ENCODE measurements at regions not wholly inside any gene's neighbourhood (a gene's known extent, or its start where the extent isn't known, plus 50 kb on each side); places are given as distances from the start of the nearest gene placed in this dataset.

DNA sequence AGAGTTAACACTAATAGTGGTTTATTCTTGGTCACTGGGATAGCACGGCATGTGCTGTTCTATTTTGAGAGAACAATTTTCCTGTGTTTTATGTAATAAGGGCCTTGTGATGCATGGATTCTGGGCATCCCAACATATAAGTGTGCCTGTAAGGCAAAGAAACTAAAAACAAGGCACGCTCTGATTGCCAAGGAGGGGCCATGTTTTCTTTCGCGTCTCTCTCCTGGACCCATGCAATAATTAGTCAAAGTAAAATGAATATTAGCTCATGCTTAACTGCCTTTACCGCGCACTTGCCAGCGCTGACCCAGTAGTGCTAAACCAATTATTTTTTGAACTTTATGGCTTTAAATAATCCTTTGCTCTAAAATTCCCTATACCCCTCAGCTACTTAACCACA lies 140.9 kb downstream of the PSAT1 start:
- H3K4me3 Mint-ChIP-seq = no peak overlapping the region
- Histone ChIP-seq H3K4me3 (replicated peaks in 1 of 3; ENCODE audit: low read depth in 2 of 3, low read length in 3 of 3) (no peak overlapping the region), H4K20me1 (ENCODE audit: insufficient read depth, low read length) (no peaks in the 10 kb centered on the region), H3K79me2 (ENCODE audit: insufficient read depth, low read length) (no peaks in the 10 kb centered on the region), H3K9me3 (replicated peaks in 1 of 2; ENCODE audit: control insufficient read depth in 1 of 2, insufficient read depth in 1 of 2, low read length in 2 of 2) (no peaks in the 10 kb centered on the region), H3K4me2 (replicated peaks; ENCODE audit: extremely low read depth, low read length, poor library complexity, severe bottlenecking) (no peak overlapping the region), H3K4me1 (ENCODE audit: control insufficient read depth in 1 of 2, insufficient read depth in 2 of 2, low read length in 2 of 2) (no peaks in the 10 kb centered on the region), H2AFZ (ENCODE audit: insufficient read depth, low read depth, low read length, poor library complexity, severe bottlenecking) (no peak overlapping the region), H3K27me3 (ENCODE audit: control insufficient read depth in 2 of 2, insufficient read depth in 2 of 2, low read length in 2 of 2) (no peaks in the 10 kb centered on the region), H3K9ac (ENCODE audit: insufficient read depth, low read length, poor library complexity, severe bottlenecking) (no peak overlapping the region), H3K27ac (ENCODE audit: low read depth in 1 of 2, low read length in 2 of 2) (no peak overlapping the region), H3K36me3 (replicated peaks in 1 of 2; ENCODE audit: control insufficient read depth in 1 of 2, insufficient read depth in 2 of 2, low read length in 2 of 2) (no peaks in the 10 kb centered on the region)
- no peaks in the 10 kb centered on the region for H3K36me3 Mint-ChIP-seq
- intact Hi-C loops (cut with micrococcal nuclease) = no loop called here
- H3K4me1 Mint-ChIP-seq = peaks cover 9% of the 10 kb centered on the region
- H3K27me3 Mint-ChIP-seq (ENCODE audit: low read depth in 3 of 3) = peaks cover 3 to 12% (median 5%) of the 10 kb centered on the region in 3 donors
- no peak for DNase-seq
- no peaks in the 10 kb centered on the region for H3K9me3 Mint-ChIP-seq
- 80% methylated on average over 4 of the region's 7 CpGs for WGBS (ENCODE audit: insufficient coverage)
- H3K27ac Mint-ChIP-seq = no peak overlapping the region
- TF ChIP-seq, protein P1, sequence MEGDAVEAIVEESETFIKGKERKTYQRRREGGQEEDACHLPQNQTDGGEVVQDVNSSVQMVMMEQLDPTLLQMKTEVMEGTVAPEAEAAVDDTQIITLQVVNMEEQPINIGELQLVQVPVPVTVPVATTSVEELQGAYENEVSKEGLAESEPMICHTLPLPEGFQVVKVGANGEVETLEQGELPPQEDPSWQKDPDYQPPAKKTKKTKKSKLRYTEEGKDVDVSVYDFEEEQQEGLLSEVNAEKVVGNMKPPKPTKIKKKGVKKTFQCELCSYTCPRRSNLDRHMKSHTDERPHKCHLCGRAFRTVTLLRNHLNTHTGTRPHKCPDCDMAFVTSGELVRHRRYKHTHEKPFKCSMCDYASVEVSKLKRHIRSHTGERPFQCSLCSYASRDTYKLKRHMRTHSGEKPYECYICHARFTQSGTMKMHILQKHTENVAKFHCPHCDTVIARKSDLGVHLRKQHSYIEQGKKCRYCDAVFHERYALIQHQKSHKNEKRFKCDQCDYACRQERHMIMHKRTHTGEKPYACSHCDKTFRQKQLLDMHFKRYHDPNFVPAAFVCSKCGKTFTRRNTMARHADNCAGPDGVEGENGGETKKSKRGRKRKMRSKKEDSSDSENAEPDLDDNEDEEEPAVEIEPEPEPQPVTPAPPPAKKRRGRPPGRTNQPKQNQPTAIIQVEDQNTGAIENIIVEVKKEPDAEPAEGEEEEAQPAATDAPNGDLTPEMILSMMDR (IDR thresholded peaks at IDR 0.05) = no peak

DNA sequence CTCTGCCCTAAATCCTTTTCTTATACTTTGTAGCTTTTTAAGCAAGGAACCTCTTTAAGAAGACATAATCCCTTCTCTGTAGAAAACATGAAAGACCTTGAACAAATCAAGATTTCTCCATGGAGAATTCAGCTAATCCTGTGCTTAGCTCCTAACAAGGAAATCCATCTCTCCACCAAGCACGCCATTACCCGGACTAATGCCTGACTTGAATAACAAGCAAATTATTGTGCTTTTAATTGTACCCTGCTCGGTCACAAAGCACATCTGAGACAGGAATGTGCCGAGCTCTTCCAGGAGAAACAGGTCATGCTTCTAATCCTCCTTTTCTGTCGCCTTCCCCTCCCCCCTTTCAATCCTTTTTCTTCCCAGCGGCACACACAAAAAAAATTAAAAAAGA lies 141.3 kb downstream of the PSAT1 start:
- intact Hi-C loops (cut with micrococcal nuclease) = no loop called here

More for the DNA sequence above, 141.3 kb downstream of the PSAT1 start:
- Mint-ChIP-seq H3K4me3 (no peak overlapping the region), H3K36me3 (no peaks in the 10 kb centered on the region), H3K9me3 (no peaks in the 10 kb centered on the region), H3K4me1 (peaks cover 9% of the 10 kb centered on the region), H3K27ac (no peak overlapping the region), H3K27me3 (ENCODE audit: low read depth in 3 of 3) (peaks cover 3 to 12% (median 7%) of the 10 kb centered on the region in 3 donors)
- no peak overlapping the region for H3K4me2 ChIP-seq (replicated peaks; ENCODE audit: extremely low read depth, low read length, poor library complexity, severe bottlenecking)
- DNase-seq = no peak
- no peak overlapping the region for H2AFZ ChIP-seq (ENCODE audit: insufficient read depth, low read depth, low read length, poor library complexity, severe bottlenecking)
- no peaks in the 10 kb centered on the region for H3K9me3 ChIP-seq (replicated peaks in 1 of 2; ENCODE audit: control insufficient read depth in 1 of 2, insufficient read depth in 1 of 2, low read length in 2 of 2)
- no peaks in the 10 kb centered on the region for H3K79me2 ChIP-seq (ENCODE audit: insufficient read depth, low read length)
- TF ChIP-seq, protein P1 (IDR thresholded peaks at IDR 0.05) = no peak
- H3K4me1 ChIP-seq (ENCODE audit: control insufficient read depth in 1 of 2, insufficient read depth in 2 of 2, low read length in 2 of 2) = no peaks in the 10 kb centered on the region
- H4K20me1 ChIP-seq (ENCODE audit: insufficient read depth, low read length) = no peaks in the 10 kb centered on the region
- 89% methylated on average over 3 of the region's 6 CpGs for WGBS (ENCODE audit: insufficient coverage)
- no peaks in the 10 kb centered on the region for H3K36me3 ChIP-seq (replicated peaks in 1 of 2; ENCODE audit: control insufficient read depth in 1 of 2, insufficient read depth in 2 of 2, low read length in 2 of 2)
- H3K4me3 ChIP-seq (replicated peaks in 1 of 3; ENCODE audit: low read depth in 2 of 3, low read length in 3 of 3) = no peak overlapping the region
- H3K27ac ChIP-seq (ENCODE audit: low read depth in 1 of 2, low read length in 2 of 2) = no peak overlapping the region
- no peaks in the 10 kb centered on the region for H3K27me3 ChIP-seq (ENCODE audit: control insufficient read depth in 2 of 2, insufficient read depth in 2 of 2, low read length in 2 of 2)
- no peak overlapping the region for H3K9ac ChIP-seq (ENCODE audit: insufficient read depth, low read length, poor library complexity, severe bottlenecking)

All from CD14-positive monocyte (primary cell).